GM12878 (cell line): ENCODE measurements at regions not wholly inside any gene's neighbourhood (a gene's known extent, or its start where the extent isn't known, plus 50 kb on each side); places are given as distances from the start of the nearest gene placed in this dataset.
"Not testable (repeated sequence)": the region's sequence is repeated elsewhere in the genome, so short reads cannot be mapped to it uniquely, and the experiment has no call there.

ENCODE experiments used
- ATAC-seq: fragments of 200-7000 bp; cut with Tn5 transposase; 3 replicates; pipeline ENCODE4 v1.9.1; 2020; ENCODE audit warnings: mild to moderate bottlenecking, moderate library complexity
- BruUV-seq: library from RNA; stranded (reverse); fragments of 400-500 nt; replicated peaks from 2 replicates; lab custom pipeline; 2021; lab: Mats Ljungman, UMichigan
- CTCF ChIA-PET: fragments of 300-600 bp; sonication (Branson Sonifier 250); formaldehyde crosslinking; extraction: SDS; loops from one replicate; lab custom pipeline; 2021; ENCODE audit warnings: inconsistent platforms; lab: Yijun Ruan, JAX
- POLR2A ChIA-PET: fragments of 350-600 bp; formaldehyde crosslinking; extraction: SDS; loops from one replicate; lab custom pipeline; 2021; ENCODE audit warnings: inconsistent platforms; lab: Charles Lee
- RAD21 ChIA-PET: fragments of 300-600 bp; sonication (Branson Sonifier 250); formaldehyde crosslinking; loops from one replicate; lab custom pipeline; 2023; ENCODE audit warnings: antibody characterized with exemption; ENCODE audit not compliant: unreplicated experiment; lab: Charles Lee
- SMC1A ChIA-PET: fragments of 300-600 bp; sonication (Branson Sonifier 250); formaldehyde crosslinking; loops from one replicate; lab custom pipeline; 2023; ENCODE audit not compliant: unreplicated experiment, uncharacterized antibody; lab: Charles Lee
- DNase-seq: peaks from one replicate; pipeline ENCODE4 v3.0.0-alpha.2; 2011; ENCODE audit warnings: low read depth, low spot score
- FAIRE-seq: peaks from 3 replicates; lab custom pipeline; 2011; peaks lifted over from hg19 to GRCh38; lab: Jason Lieb, UNC
- H2AFZ ChIP-seq: 2 replicates; pipeline ENCODE4 v1.6.0; 2011; ENCODE audit warnings: low read depth, low read length, control low read depth; ENCODE audit not compliant: control insufficient read depth
- H3K27ac ChIP-seq: 2 replicates; pipeline ENCODE4 v1.5.1; 2011; ENCODE audit warnings: control low read depth; ENCODE audit not compliant: control insufficient read depth, insufficient read depth
- H3K27me3 ChIP-seq, 2 experiments: replicated peaks in 1 of 2; 2 replicates each; pipeline versions ENCODE4 v1.6.0 to v1.6.1; 2011; ENCODE audit warnings: low read length in 1 of 2; ENCODE audit not compliant: control insufficient read depth in 2 of 2, insufficient read depth in 2 of 2
- H3K36me3 ChIP-seq, 2 experiments: 2 replicates each; pipeline ENCODE4 v1.5.1; 2011; ENCODE audit warnings: low read length in 1 of 2; ENCODE audit not compliant: control insufficient read depth in 2 of 2, insufficient read depth in 2 of 2
- H3K4me1 ChIP-seq: 2 replicates; pipeline ENCODE4 v1.6.1; 2011; ENCODE audit warnings: mild to moderate bottlenecking, low read length, moderate library complexity, mixed read lengths; ENCODE audit not compliant: control insufficient read depth, insufficient read depth
- H3K4me2 ChIP-seq: 2 replicates; pipeline ENCODE4 v1.6.0; 2011; ENCODE audit warnings: control low read depth; ENCODE audit not compliant: control insufficient read depth, insufficient read depth
- H3K4me3 ChIP-seq: fragments of 200-600 bp; sonication (generic); 2 replicates; pipeline ENCODE4 v1.5.1; 2016
- H3K79me2 ChIP-seq: 2 replicates; pipeline ENCODE4 v1.6.0; 2011; ENCODE audit warnings: low read length; ENCODE audit not compliant: control insufficient read depth, insufficient read depth
- H3K9ac ChIP-seq: 2 replicates; pipeline ENCODE4 v1.8.0; 2011; ENCODE audit warnings: low read length, control low read depth, mixed read lengths; ENCODE audit not compliant: control insufficient read depth, insufficient read depth
- H3K9me3 ChIP-seq: replicated peaks from 3 replicates; pipeline ENCODE4 v1.5.1; 2011; ENCODE audit warnings: mild to moderate bottlenecking, low read length; ENCODE audit not compliant: control insufficient read depth, insufficient read depth
- H4K20me1 ChIP-seq: 2 replicates; pipeline ENCODE4 v1.6.0; 2011; ENCODE audit not compliant: control insufficient read depth, insufficient read depth
- BMI1 ChIP-seq: fragments of 450-650 bp; IDR thresholded peaks from 2 replicates; pipeline ENCODE4 v1.6.1; 2016; ENCODE audit warnings: mild to moderate bottlenecking, moderate library complexity, borderline replicate concordance
- CBFB ChIP-seq: IDR thresholded peaks from 2 replicates; pipeline ENCODE4 v1.6.1; 2016; ENCODE audit warnings: antibody characterized with exemption, low read depth
- CREM ChIP-seq: IDR thresholded peaks from 2 replicates; pipeline ENCODE4 v1.6.1; 2014; ENCODE audit warnings: antibody characterized with exemption, low read depth
- ELK1 ChIP-seq: IDR thresholded peaks from 2 replicates; pipeline ENCODE4 v1.6.1; 2012; ENCODE audit warnings: low read depth, low read length, improper control_type of control experiment
- HDAC2 ChIP-seq: fragments of 200-600 bp; sonication (generic); IDR thresholded peaks from 2 replicates; pipeline ENCODE4 v1.6.1; 2017
- NBN ChIP-seq: fragments of 450-650 bp; IDR thresholded peaks from 2 replicates; pipeline ENCODE4 v1.6.1; 2016
- NFYA ChIP-seq: IDR thresholded peaks from 2 replicates; pipeline ENCODE4 v1.6.1; 2011; ENCODE audit warnings: low read depth, mild to moderate bottlenecking, low read length, improper control_type of control experiment, borderline replicate concordance
- POLR2A ChIP-seq: IDR thresholded peaks from 2 replicates; pipeline ENCODE4 v1.6.1; 2011; ENCODE audit warnings: low read depth, mild to moderate bottlenecking, low read length
- TAF1 ChIP-seq: IDR thresholded peaks from 2 replicates; pipeline ENCODE4 v1.6.1; 2011; ENCODE audit warnings: mild to moderate bottlenecking, low read depth, low read length, borderline replicate concordance
- TARDBP ChIP-seq: IDR thresholded peaks from 2 replicates; pipeline ENCODE4 v1.6.1; 2016; ENCODE audit warnings: borderline replicate concordance
- ZBTB33 ChIP-seq: fragments of 450-650 bp; IDR thresholded peaks from 2 replicates; pipeline ENCODE4 v1.6.1; 2017; ENCODE audit warnings: mild to moderate bottlenecking
- ZNF24 ChIP-seq: fragments of 450-650 bp; IDR thresholded peaks from 2 replicates; pipeline ENCODE4 v1.6.1; 2017; ENCODE audit warnings: antibody characterized with exemption, mild to moderate bottlenecking
- WGBS: methylation state at CpG from one replicate; pipeline ENCODE4 v1.1.6; 2016; ENCODE audit warnings: low lambda C conversion rate; ENCODE audit not compliant: insufficient replicate concordance, insufficient coverage; ENCODE audit errors: missing lambda C conversion rate; 5-methylcytosine and 5-hydroxymethylcytosine counted together
- in situ Hi-C: fragments of 300-500 bp; cut with MboI; formaldehyde crosslinking; loops from 9 replicates; pipeline ENCODE4 v1.14.3; 2018; ENCODE audit warnings: mixed read lengths
- intact Hi-C: fragments of 100-400 bp; cut with micrococcal nuclease; formaldehyde crosslinking; loops from one replicate; pipeline ENCODE4 v1.14.2; 2022; ENCODE audit not compliant: unreplicated experiment
- TF ChIP-seq, protein P1 (sequence below): fragments of 450-650 bp; IDR thresholded peaks from 2 replicates; pipeline ENCODE4 v1.6.1; 2016; ENCODE audit warnings: mild to moderate bottlenecking

DNA sequence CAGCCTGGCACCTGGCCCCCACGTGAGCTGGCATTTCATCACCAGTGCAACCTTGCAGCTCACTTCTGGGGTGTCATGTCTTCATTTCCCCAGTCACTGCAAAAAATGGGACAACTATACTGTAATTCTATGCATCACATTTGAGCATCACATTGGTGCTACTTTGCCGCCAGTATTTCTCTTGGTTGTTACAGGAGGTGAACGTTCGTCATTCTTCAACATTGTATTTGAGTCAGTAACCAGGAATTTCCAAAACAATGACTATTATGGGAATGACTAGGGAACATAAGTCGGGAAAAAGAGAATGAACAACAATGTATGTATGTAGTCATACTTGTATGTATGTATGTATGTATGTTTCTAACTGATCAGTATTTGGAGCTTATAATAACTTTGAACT is 1278.0 kb downstream of the EFNA5 start (continued):
- TF ChIP-seq ELK1 (no peak), BMI1 (no peak), ZNF24 (no peak), CBFB (no peak), CREM (no peak), TAF1 (no peak), TARDBP (no peak), NBN (no peak), NFYA (no peak), POLR2A (no peak), HDAC2 (no peak), ZBTB33 (no peak)
- TF ChIP-seq, protein P1, sequence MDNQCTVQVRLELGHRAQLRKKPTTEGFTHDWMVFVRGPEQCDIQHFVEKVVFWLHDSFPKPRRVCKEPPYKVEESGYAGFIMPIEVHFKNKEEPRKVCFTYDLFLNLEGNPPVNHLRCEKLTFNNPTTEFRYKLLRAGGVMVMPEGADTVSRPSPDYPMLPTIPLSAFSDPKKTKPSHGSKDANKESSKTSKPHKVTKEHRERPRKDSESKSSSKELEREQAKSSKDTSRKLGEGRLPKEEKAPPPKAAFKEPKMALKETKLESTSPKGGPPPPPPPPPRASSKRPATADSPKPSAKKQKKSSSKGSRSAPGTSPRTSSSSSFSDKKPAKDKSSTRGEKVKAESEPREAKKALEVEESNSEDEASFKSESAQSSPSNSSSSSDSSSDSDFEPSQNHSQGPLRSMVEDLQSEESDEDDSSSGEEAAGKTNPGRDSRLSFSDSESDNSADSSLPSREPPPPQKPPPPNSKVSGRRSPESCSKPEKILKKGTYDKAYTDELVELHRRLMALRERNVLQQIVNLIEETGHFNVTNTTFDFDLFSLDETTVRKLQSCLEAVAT = no peak

DNA sequence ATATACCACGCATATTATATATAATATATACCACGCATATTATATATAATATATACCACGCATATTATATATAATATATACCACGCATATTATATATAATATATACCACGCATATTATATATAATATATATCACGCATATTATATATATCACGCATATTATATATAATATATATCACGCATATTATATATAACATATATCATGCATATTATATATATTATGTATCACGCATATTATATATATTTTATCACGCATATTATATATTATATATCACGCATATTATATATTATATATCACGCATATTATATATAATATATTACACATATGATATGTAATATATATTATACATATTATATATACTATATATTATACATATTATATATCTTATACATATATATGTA is 1283.0 kb downstream of the EFNA5 start:
- POLR2A ChIA-PET, H3K9ac ChIP-seq, in situ Hi-C loops, SMC1A ChIA-PET, H3K4me3 ChIP-seq, H3K4me2 ChIP-seq, BruUV-seq, H3K27ac ChIP-seq, H4K20me1 ChIP-seq, H2AFZ ChIP-seq, H3K4me1 ChIP-seq, DNase-seq, H3K79me2 ChIP-seq, intact Hi-C loops, RAD21 ChIA-PET, H3K36me3 ChIP-seq, H3K9me3 ChIP-seq, H3K27me3 ChIP-seq, FAIRE-seq, CTCF ChIA-PET, ATAC-seq: not testable (repeated sequence)
- 97% methylated on average over 9 of the region's 12 CpGs for WGBS
